SK-N-SH (cell line): ENCODE measurements at regions not wholly inside any gene's neighbourhood (a gene's known extent, or its start where the extent isn't known, plus 50 kb on each side); places are given as distances from the start of the nearest gene placed in this dataset.
A peak's percentile ranks its signal among the peaks of the same experiment; 100 is the strongest.

Experiments used
- CTCF ChIA-PET: fragments of 300-600, 350-600 bp; formaldehyde crosslinking; extraction: SDS; loops from one replicate; lab custom pipeline; 2021; lab: Yijun Ruan, JAX
- POLR2A ChIA-PET: fragments of 350-600 bp; sonication (Branson Sonifier 250); formaldehyde crosslinking; extraction: SDS; loops from one replicate; lab custom pipeline; 2020; ENCODE audit warnings: antibody characterized with exemption, inconsistent platforms; lab: Yijun Ruan, JAX
- DNase-seq: peaks from one replicate; pipeline ENCODE4 v3.0.0; 2012
- H2AFZ ChIP-seq: fragments of 200-600 bp; sonication (generic); 2 replicates; pipeline ENCODE4 v1.8.1; 2016; ENCODE audit warnings: antibody characterized with exemption, mild to moderate bottlenecking, low read depth
- H3F3A ChIP-seq: fragments of 200-600 bp; sonication (generic); replicated peaks from 2 replicates; pipeline ENCODE3; 2016; ENCODE audit warnings: antibody characterized with exemption, mild to moderate bottlenecking; ENCODE audit not compliant: insufficient read depth
- H3K27ac ChIP-seq, 2 experiments: fragments of 200-500 bp in 1 of 2; fragments of 200-600 bp in 1 of 2; sonication (Bioruptor generic) in 1 of 2; sonication (generic), shearing (Covaris generic) in 1 of 2; 2 replicates each; pipeline versions ENCODE4 v1.5.1 to v1.6.1; 2014 to 2016; ENCODE audit warnings: low read depth in 2 of 2, inconsistent platforms in 1 of 2, low read length in 1 of 2, mild to moderate bottlenecking in 1 of 2, mixed read lengths in 1 of 2
- H3K27me3 ChIP-seq: fragments of 200-600 bp; sonication (generic), shearing (Covaris generic); 2 replicates; pipeline ENCODE4 v1.6.1; 2016; ENCODE audit warnings: mixed run types; ENCODE audit not compliant: insufficient read depth
- H3K36me3 ChIP-seq, 2 experiments: fragments of 200-500 bp in 1 of 2; fragments of 200-600 bp in 1 of 2; sonication (Bioruptor generic) in 1 of 2; sonication (generic) in 1 of 2; replicated peaks in 1 of 2; 2 replicates each; pipeline versions ENCODE3 to v1.5.1; 2014 to 2016; ENCODE audit warnings: low read length in 1 of 2, mild to moderate bottlenecking in 1 of 2; ENCODE audit not compliant: insufficient read depth in 2 of 2, control insufficient read depth in 1 of 2
- H3K4me1 ChIP-seq, 2 experiments: fragments of 200-500 bp in 1 of 2; fragments of 200-600 bp in 1 of 2; sonication (Bioruptor generic) in 1 of 2; sonication (generic), shearing (Covaris generic) in 1 of 2; 2 replicates each; pipeline versions ENCODE4 v1.5.1 to v1.6.1; 2014 to 2016; ENCODE audit warnings: low read depth in 1 of 2, low read length in 1 of 2, mixed run types in 1 of 2; ENCODE audit not compliant: insufficient read depth in 2 of 2, control insufficient read depth in 1 of 2
- H3K4me2 ChIP-seq: fragments of 200-600 bp; sonication (generic), shearing (Covaris generic); 2 replicates; pipeline ENCODE4 v1.6.1; 2017; ENCODE audit warnings: mixed run types
- H3K4me3 ChIP-seq, 2 experiments: fragments of 200-500 bp in 1 of 2; fragments of 200-600 bp in 1 of 2; sonication (Bioruptor generic) in 1 of 2; sonication (generic), shearing (Covaris generic) in 1 of 2; 2 replicates each; pipeline versions ENCODE4 v1.5.1 to v1.8.1; 2014 to 2016; ENCODE audit warnings: low read depth in 2 of 2, inconsistent platforms in 1 of 2, low read length in 1 of 2, mild to moderate bottlenecking in 1 of 2, mixed read lengths in 1 of 2, moderate library complexity in 1 of 2
- H3K79me2 ChIP-seq: fragments of 200-600 bp; sonication (generic); 2 replicates; pipeline ENCODE4 v1.8.1; 2017; ENCODE audit warnings: mild to moderate bottlenecking; ENCODE audit not compliant: insufficient read depth
- H3K9ac ChIP-seq: fragments of 200-600 bp; sonication (generic); 2 replicates; pipeline ENCODE4 v1.6.1; 2017; ENCODE audit warnings: mixed run types
- H3K9me2 ChIP-seq: fragments of 200-600 bp; sonication (generic); 2 replicates; pipeline ENCODE4 v1.6.1; 2017; ENCODE audit warnings: mixed run types
- H3K9me3 ChIP-seq: fragments of 200-600 bp; sonication (generic); 2 replicates; pipeline ENCODE4 v1.6.1; 2017; ENCODE audit warnings: mixed run types, mild to moderate bottlenecking, moderate library complexity
- H4K20me1 ChIP-seq: fragments of 200-600 bp; sonication (generic); 2 replicates; pipeline ENCODE4 v1.6.1; 2017; ENCODE audit warnings: mild to moderate bottlenecking, mixed run types; ENCODE audit not compliant: insufficient read depth
- CHD2 ChIP-seq: fragments of 150-350 bp; IDR thresholded peaks from 2 replicates; pipeline ENCODE4 v1.6.1; 2018; ENCODE audit warnings: low read length; ENCODE audit not compliant: partially characterized antibody
- EP300 ChIP-seq, 2 experiments: IDR thresholded peaks; 2 replicates each; pipeline versions ENCODE4 v1.4.0 to v1.6.1; 2012; ENCODE audit warnings: borderline replicate concordance in 1 of 2, low read depth in 1 of 2, low read length in 1 of 2
- EZH2phosphoT487 ChIP-seq: fragments of 200-600 bp; sonication (generic); IDR thresholded peaks from 2 replicates; pipeline ENCODE4 v1.6.1; 2017; ENCODE audit warnings: low read depth, mixed run types, mild to moderate bottlenecking, antibody characterized with exemption, moderate library complexity, borderline replicate concordance
- FOSL2 ChIP-seq: IDR thresholded peaks from 2 replicates; pipeline ENCODE4 v1.4.0; 2012; ENCODE audit warnings: low read depth, mild to moderate bottlenecking, moderate library complexity, borderline replicate concordance
- FOXJ3 ChIP-seq: sonication (generic); formaldehyde crosslinking; IDR thresholded peaks from 2 replicates; pipeline ENCODE4 v1.5.1; 2020; ENCODE audit warnings: mild to moderate bottlenecking, missing genetic modification reagents
- GABPA ChIP-seq: IDR thresholded peaks from 2 replicates; pipeline ENCODE4 v1.4.0; 2012; ENCODE audit warnings: low read depth, mild to moderate bottlenecking
- JUND ChIP-seq: IDR thresholded peaks from 2 replicates; pipeline ENCODE4 v1.4.0; 2012
- NFIC ChIP-seq: IDR thresholded peaks from 2 replicates; pipeline ENCODE4 v1.4.0; 2012; ENCODE audit warnings: borderline replicate concordance
- POLR2AphosphoS5 ChIP-seq: IDR thresholded peaks from 2 replicates; pipeline ENCODE4 v1.6.1; 2012; ENCODE audit warnings: low read depth, low read length
- RFX5 ChIP-seq: IDR thresholded peaks from 2 replicates; pipeline ENCODE4 v1.6.1; 2012; ENCODE audit warnings: mild to moderate bottlenecking, improper control_type of control experiment, low read length
- RXRA ChIP-seq: IDR thresholded peaks from 2 replicates; pipeline ENCODE4 v1.4.0; 2012; ENCODE audit warnings: low read depth, mild to moderate bottlenecking, borderline replicate concordance
- TAF1 ChIP-seq: IDR thresholded peaks from 2 replicates; pipeline ENCODE4 v1.6.1; 2012; ENCODE audit warnings: low read depth, mild to moderate bottlenecking, low read length, moderate library complexity, borderline replicate concordance
- TCF12 ChIP-seq: IDR thresholded peaks from 2 replicates; pipeline ENCODE4 v1.4.0; 2012
- TEAD4 ChIP-seq: IDR thresholded peaks from 2 replicates; pipeline ENCODE4 v1.4.0; 2012; ENCODE audit warnings: mild to moderate bottlenecking, borderline replicate concordance; ENCODE audit not compliant: insufficient read depth
- WGBS: methylation state at CpG from one replicate; pipeline ENCODE4 v1.1.6; 2017; ENCODE audit warnings: low lambda C conversion rate; 5-methylcytosine and 5-hydroxymethylcytosine counted together
- TF ChIP-seq, protein P1 (sequence below): IDR thresholded peaks from 2 replicates; pipeline ENCODE4 v1.4.0; 2012; ENCODE audit warnings: low read depth, borderline replicate concordance
- TF ChIP-seq, protein P2 (sequence below): IDR thresholded peaks from 2 replicates; pipeline ENCODE4 v1.4.0; 2012; ENCODE audit warnings: low read depth, borderline replicate concordance
- TF ChIP-seq, protein P3 (sequence below): IDR thresholded peaks from 2 replicates; pipeline ENCODE4; 2012
- TF ChIP-seq, protein P4 (sequence below): fragments of 150-350 bp; IDR thresholded peaks from 2 replicates; pipeline ENCODE4 v1.6.1; 2016; ENCODE audit warnings: mild to moderate bottlenecking, low read depth, low read length

DNA sequence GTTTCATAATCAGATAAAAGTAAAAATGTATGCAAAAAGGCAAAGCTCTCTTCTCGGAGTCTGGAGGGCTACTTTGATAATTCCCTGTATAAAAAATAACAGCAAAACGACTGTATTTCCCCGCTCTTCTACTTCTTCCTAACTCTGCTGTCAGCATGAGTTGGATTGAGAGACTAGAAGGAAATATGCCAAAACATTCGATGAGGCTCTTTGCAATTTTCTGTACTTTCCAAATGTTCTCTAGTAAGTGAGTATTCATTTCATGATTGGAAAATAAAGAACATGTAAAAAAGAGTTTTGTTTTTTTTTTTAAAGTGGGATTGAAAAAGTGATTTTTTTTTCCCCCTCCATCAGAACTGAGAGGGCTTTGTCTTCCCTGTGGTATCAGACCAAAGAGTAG lies 677.5 kb downstream of the ACTL7B start:
- POLR2A ChIA-PET, result no interaction called here
- Histone ChIP-seq H4K20me1 (no peaks in the 10 kb centered on the region), H3K4me1 (no peaks in the 10 kb centered on the region), H3F3A (no peaks in the 10 kb centered on the region), H3K79me2 (no peaks in the 10 kb centered on the region), H3K27me3 (no peaks in the 10 kb centered on the region; the same call in 1 of the 2 replicates), H3K9ac (no peak overlapping the region), H3K36me3 (no peaks in the 10 kb centered on the region), H3K4me2 (no peak overlapping the region), H2AFZ (no peak overlapping the region), H3K27ac (no peak overlapping the region), H3K9me2 (no peaks in the 10 kb centered on the region), H3K4me3 (no peak overlapping the region), H3K9me3 (no peaks in the 10 kb centered on the region)
- TF ChIP-seq GABPA (no peak), JUND (no peak), TEAD4 (no peak), RFX5 (no peak), TAF1 (no peak), FOXJ3 (CRISPR knock-in tag) (no peak), CHD2 (no peak)
- TF ChIP-seq, protein P1, sequence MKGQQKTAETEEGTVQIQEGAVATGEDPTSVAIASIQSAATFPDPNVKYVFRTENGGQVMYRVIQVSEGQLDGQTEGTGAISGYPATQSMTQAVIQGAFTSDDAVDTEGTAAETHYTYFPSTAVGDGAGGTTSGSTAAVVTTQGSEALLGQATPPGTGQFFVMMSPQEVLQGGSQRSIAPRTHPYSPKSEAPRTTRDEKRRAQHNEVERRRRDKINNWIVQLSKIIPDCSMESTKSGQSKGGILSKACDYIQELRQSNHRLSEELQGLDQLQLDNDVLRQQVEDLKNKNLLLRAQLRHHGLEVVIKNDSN, result no peak
- TF ChIP-seq, protein P2, sequence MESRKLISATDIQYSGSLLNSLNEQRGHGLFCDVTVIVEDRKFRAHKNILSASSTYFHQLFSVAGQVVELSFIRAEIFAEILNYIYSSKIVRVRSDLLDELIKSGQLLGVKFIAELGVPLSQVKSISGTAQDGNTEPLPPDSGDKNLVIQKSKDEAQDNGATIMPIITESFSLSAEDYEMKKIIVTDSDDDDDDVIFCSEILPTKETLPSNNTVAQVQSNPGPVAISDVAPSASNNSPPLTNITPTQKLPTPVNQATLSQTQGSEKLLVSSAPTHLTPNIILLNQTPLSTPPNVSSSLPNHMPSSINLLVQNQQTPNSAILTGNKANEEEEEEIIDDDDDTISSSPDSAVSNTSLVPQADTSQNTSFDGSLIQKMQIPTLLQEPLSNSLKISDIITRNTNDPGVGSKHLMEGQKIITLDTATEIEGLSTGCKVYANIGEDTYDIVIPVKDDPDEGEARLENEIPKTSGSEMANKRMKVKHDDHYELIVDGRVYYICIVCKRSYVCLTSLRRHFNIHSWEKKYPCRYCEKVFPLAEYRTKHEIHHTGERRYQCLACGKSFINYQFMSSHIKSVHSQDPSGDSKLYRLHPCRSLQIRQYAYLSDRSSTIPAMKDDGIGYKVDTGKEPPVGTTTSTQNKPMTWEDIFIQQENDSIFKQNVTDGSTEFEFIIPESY, result no peak
- TF ChIP-seq, protein P3, sequence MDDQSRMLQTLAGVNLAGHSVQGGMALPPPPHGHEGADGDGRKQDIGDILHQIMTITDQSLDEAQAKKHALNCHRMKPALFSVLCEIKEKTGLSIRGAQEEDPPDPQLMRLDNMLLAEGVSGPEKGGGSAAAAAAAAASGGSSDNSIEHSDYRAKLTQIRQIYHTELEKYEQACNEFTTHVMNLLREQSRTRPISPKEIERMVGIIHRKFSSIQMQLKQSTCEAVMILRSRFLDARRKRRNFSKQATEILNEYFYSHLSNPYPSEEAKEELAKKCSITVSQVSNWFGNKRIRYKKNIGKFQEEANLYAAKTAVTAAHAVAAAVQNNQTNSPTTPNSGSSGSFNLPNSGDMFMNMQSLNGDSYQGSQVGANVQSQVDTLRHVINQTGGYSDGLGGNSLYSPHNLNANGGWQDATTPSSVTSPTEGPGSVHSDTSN, result no peak
- DNase-seq, result no peak
- CTCF ChIA-PET, result no interaction called here
- WGBS, result 39% methylated on average over 4 of the region's 4 CpGs

DNA sequence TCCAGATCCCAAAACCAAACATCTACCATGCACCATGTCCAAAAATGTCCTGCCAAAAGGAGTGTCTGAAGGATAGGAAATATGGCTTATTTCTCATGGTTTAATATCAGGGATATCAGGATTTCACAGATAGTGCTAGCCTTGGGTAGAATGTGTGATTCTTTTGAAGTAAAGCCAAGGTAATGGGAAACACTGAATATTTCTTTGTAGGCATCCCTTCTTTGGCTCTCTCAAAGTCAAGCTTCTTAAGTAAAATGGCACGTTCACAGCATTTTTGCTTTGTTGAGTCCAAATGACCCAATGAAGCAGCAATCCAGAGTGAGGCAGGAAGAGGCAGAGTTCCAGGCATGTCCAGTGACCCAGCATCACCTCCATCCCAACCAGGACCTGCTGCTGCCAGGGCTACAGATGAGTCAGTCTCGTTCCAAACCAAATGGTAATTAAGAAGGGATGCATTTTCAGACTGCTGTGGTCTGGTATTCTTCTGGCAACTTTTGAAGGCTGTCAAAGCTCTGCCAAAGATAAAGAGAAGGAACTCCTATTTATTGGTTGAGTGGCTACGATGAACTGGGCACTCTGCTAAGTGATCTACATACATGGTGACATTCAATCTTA lies 678.8 kb upstream of the KLF4 start:
- no peak for DNase-seq
- no peaks in the 10 kb centered on the region for H3F3A ChIP-seq
- H3K4me1 ChIP-seq, result no peaks in the 10 kb centered on the region
- no peaks in the 10 kb centered on the region for H3K9me2 ChIP-seq
- no peak overlapping the region for H3K9ac ChIP-seq
- no peak overlapping the region for H3K4me3 ChIP-seq
- TF ChIP-seq RFX5 (no peak), JUND (peak; percentile 32; the same call in 1 of the 2 replicates), TCF12 (peak; percentile 88), POLR2AphosphoS5 (0 out of 2 replicates have a peak, but pooled peaks have one; percentile 28), EP300 (IDR thresholded peaks at IDR 0.05; ENCODE audit: borderline replicate concordance in 1 of 2, low read depth in 1 of 2, low read length in 1 of 2) (peak in 1 of 2 experiments; percentile 17; a peak in 1 of 4 replicates), RXRA (peak; percentile 55; the same call in 1 of the 2 replicates), EZH2phosphoT487 (no peak), NFIC (peak; percentile 29; the same call in 1 of the 2 replicates), TEAD4 (no peak), FOSL2 (peak; percentile 8; the same call in 1 of the 2 replicates)
- TF ChIP-seq, protein P4, sequence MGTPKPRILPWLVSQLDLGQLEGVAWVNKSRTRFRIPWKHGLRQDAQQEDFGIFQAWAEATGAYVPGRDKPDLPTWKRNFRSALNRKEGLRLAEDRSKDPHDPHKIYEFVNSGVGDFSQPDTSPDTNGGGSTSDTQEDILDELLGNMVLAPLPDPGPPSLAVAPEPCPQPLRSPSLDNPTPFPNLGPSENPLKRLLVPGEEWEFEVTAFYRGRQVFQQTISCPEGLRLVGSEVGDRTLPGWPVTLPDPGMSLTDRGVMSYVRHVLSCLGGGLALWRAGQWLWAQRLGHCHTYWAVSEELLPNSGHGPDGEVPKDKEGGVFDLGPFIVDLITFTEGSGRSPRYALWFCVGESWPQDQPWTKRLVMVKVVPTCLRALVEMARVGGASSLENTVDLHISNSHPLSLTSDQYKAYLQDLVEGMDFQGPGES, result no peak
- TF ChIP-seq, protein P3, result peak; percentile 68
- H4K20me1 ChIP-seq, result no peaks in the 10 kb centered on the region
- no peak overlapping the region for H2AFZ ChIP-seq
- WGBS, result 14% methylated on average over 3 of the region's 3 CpGs
- no peak overlapping the region for H3K27ac ChIP-seq
- POLR2A ChIA-PET, result no interaction called here
- H3K4me2 ChIP-seq, result no peak overlapping the region
- peaks cover 24% of the 10 kb centered on the region; the same call in 1 of the 2 replicates for H3K27me3 ChIP-seq
- no peaks in the 10 kb centered on the region for H3K36me3 ChIP-seq
- H3K9me3 ChIP-seq, result no peaks in the 10 kb centered on the region
- CTCF ChIA-PET, result interaction anchor here (0.8 kb wide), 1 partner anchor 69 kb away, joined by 3 read pairs; no protein-coding TSS in a partner anchor
- no peaks in the 10 kb centered on the region for H3K79me2 ChIP-seq
